HG03039 (cell line): ENCODE measurements at regions not wholly inside any gene's neighbourhood (a gene's known extent, or its start where the extent isn't known, plus 50 kb on each side); places are given as distances from the start of the nearest gene placed in this dataset.
"Not testable (repeated sequence)": the region's sequence is repeated elsewhere in the genome, so short reads cannot be mapped to it uniquely, and the experiment has no call there.

Source experiments
- ATAC-seq: cut with Tn5 transposase; IDR thresholded peaks from one replicate; pipeline ENCODE4 v1.9.1; 2021; ENCODE audit warnings: mild to moderate bottlenecking, moderate library complexity; ENCODE audit not compliant: unreplicated experiment

- no peak for ATAC-seq
Measured at GRCh38 chr2:13768274-13768673, 864.2 kb upstream of the LRATD1 start.

GRCh38 chr2:13770279-13770678 is 862.2 kb upstream of the LRATD1 start:
- no peak for ATAC-seq

GRCh38 chr2:13779996-13780395 is 852.5 kb upstream of the LRATD1 start:
- no peak for ATAC-seq

GRCh38 chr2:13791019-13791547 is 841.4 kb upstream of the LRATD1 start:
- ATAC-seq: no peak

- ATAC-seq: no peak
Measured at GRCh38 chr2:13806539-13806938, 826.0 kb upstream of the LRATD1 start.

GRCh38 chr2:13813236-13813635 is 819.3 kb upstream of the LRATD1 start:
- ATAC-seq: no peak

GRCh38 chr2:13818002-13818401 is 814.5 kb upstream of the LRATD1 start:
- no peak for ATAC-seq

- no peak for ATAC-seq
Measured at GRCh38 chr2:13819896-13820295, 812.6 kb upstream of the LRATD1 start.

- ATAC-seq: no peak
Measured at GRCh38 chr2:13821255-13821880, 811.1 kb upstream of the LRATD1 start.

GRCh38 chr2:13822365-13822764 is 810.2 kb upstream of the LRATD1 start:
- no peak for ATAC-seq

GRCh38 chr2:13826314-13826853 is 806.1 kb upstream of the LRATD1 start:
- no peak for ATAC-seq

- ATAC-seq: no peak
Measured at GRCh38 chr2:13858626-13859025, 773.9 kb upstream of the LRATD1 start.

GRCh38 chr2:13868275-13868674 is 764.2 kb upstream of the LRATD1 start:
- not testable (repeated sequence) for ATAC-seq

- no peak for ATAC-seq
Measured at GRCh38 chr2:13876491-13877037, 756.0 kb upstream of the LRATD1 start.

GRCh38 chr2:13877571-13877970 is 754.9 kb upstream of the LRATD1 start:
- no peak for ATAC-seq

- ATAC-seq: no peak
Measured at GRCh38 chr2:13884291-13884976, 748.1 kb upstream of the LRATD1 start.

GRCh38 chr2:13901526-13901925 is 731.0 kb upstream of the LRATD1 start:
- ATAC-seq: no peak

GRCh38 chr2:13905831-13906230 is 726.7 kb upstream of the LRATD1 start:
- ATAC-seq: no peak

GRCh38 chr2:13916066-13916465 is 716.5 kb upstream of the LRATD1 start:
- ATAC-seq: no peak

GRCh38 chr2:13917958-13918357 is 714.6 kb upstream of the LRATD1 start:
- ATAC-seq: no peak

- no peak for ATAC-seq
Measured at GRCh38 chr2:13919981-13920382, 712.5 kb upstream of the LRATD1 start.

- no peak for ATAC-seq
Measured at GRCh38 chr2:13921245-13921644, 711.3 kb upstream of the LRATD1 start.
